WTC11 (cell line): ENCODE measurements at regions not wholly inside any gene's neighbourhood (a gene's known extent, or its start where the extent isn't known, plus 50 kb on each side); places are given as distances from the start of the nearest gene placed in this dataset.

Experiments
- ATAC-seq: fragments of 200-7000 bp; cut with Tn5 transposase; 2 replicates; pipeline ENCODE4 v1.10.0; 2021; ENCODE audit warnings: mild to moderate bottlenecking, moderate library complexity
- CTCF ChIA-PET: fragments of 300-600 bp; sonication (Branson Sonifier 250); formaldehyde crosslinking; loops from one replicate; lab custom pipeline; 2021; ENCODE audit warnings: antibody characterized with exemption; lab: Charles Lee
- POLR2A ChIA-PET: fragments of 350-600 bp; sonication (Branson Sonifier 250); formaldehyde crosslinking; loops from one replicate; lab custom pipeline; 2021; ENCODE audit warnings: antibody characterized with exemption; lab: Charles Lee
- DNase-seq: peaks from one replicate; pipeline ENCODE4 v3.0.0; 2021; ENCODE audit warnings: low spot score
- H3K27ac Mint-ChIP-seq: 2 replicates; pipeline ENCODE4 v1.8.0; 2021; ENCODE audit warnings: mixed read lengths
- H3K27me3 Mint-ChIP-seq: 2 replicates; pipeline ENCODE4 v1.8.0; 2021; ENCODE audit warnings: low read depth, mild to moderate bottlenecking, moderate library complexity, mixed read lengths
- H3K36me3 Mint-ChIP-seq: 2 replicates; pipeline ENCODE4 v1.8.0; 2021; ENCODE audit warnings: mixed read lengths
- H3K4me1 Mint-ChIP-seq: 2 replicates; pipeline ENCODE4 v1.8.0; 2022; ENCODE audit warnings: mixed read lengths
- H3K4me3 Mint-ChIP-seq: 2 replicates; pipeline ENCODE4 v1.8.0; 2021; ENCODE audit warnings: mild to moderate bottlenecking, moderate library complexity, mixed read lengths
- H3K9me3 Mint-ChIP-seq: 2 replicates; pipeline ENCODE4 v1.8.0; 2021; ENCODE audit warnings: mixed read lengths
- ATF3 ChIP-seq: sonication (generic); formaldehyde crosslinking; conservative IDR thresholded peaks from 2 replicates; pipeline ENCODE4 v1.8.1; 2022; ENCODE audit warnings: mild to moderate bottlenecking, missing genetic modification reagents
- CBFB ChIP-seq: sonication (generic); formaldehyde crosslinking; IDR thresholded peaks from 2 replicates; pipeline ENCODE4 v1.8.1; 2022; ENCODE audit warnings: mild to moderate bottlenecking, low read depth, missing genetic modification reagents
- CREB1 ChIP-seq: sonication (generic); formaldehyde crosslinking; IDR thresholded peaks from 2 replicates; pipeline ENCODE4 v1.8.0; 2023; ENCODE audit warnings: mild to moderate bottlenecking, missing genetic modification reagents
- EMX1 ChIP-seq: fragments of 250-450 bp; sonication (Bioruptor Pico); IDR thresholded peaks from 2 replicates; pipeline ENCODE4 v1.8.0; 2021; ENCODE audit warnings: mild to moderate bottlenecking
- ERG ChIP-seq: fragments of 250-450 bp; sonication (Bioruptor Pico); IDR thresholded peaks from 2 replicates; pipeline ENCODE4 v1.8.0; 2021; ENCODE audit warnings: mild to moderate bottlenecking
- FOXJ3 ChIP-seq: sonication (generic); formaldehyde crosslinking; IDR thresholded peaks from 2 replicates; pipeline ENCODE4 v1.9.0; 2021; ENCODE audit warnings: missing genetic modification reagents, mild to moderate bottlenecking, borderline replicate concordance
- IRF1 ChIP-seq: sonication (generic); formaldehyde crosslinking; IDR thresholded peaks from 2 replicates; pipeline ENCODE4 v1.8.0; 2023; ENCODE audit warnings: missing genetic modification reagents
- MYBL2 ChIP-seq: sonication (generic); formaldehyde crosslinking; IDR thresholded peaks from 2 replicates; pipeline ENCODE4 v1.8.1; 2023; ENCODE audit warnings: mild to moderate bottlenecking, moderate library complexity, missing genetic modification reagents
- NFE2L1 ChIP-seq: sonication (generic); formaldehyde crosslinking; IDR thresholded peaks from 2 replicates; pipeline ENCODE4 v1.8.1; 2023; ENCODE audit warnings: missing genetic modification reagents
- NR1H2 ChIP-seq: sonication (generic); formaldehyde crosslinking; IDR thresholded peaks from 2 replicates; pipeline ENCODE4 v1.9.0; 2021; ENCODE audit warnings: mild to moderate bottlenecking, moderate library complexity, missing genetic modification reagents
- ZNF281 ChIP-seq: sonication (generic); formaldehyde crosslinking; IDR thresholded peaks from 2 replicates; pipeline ENCODE4 v1.8.0; 2023; ENCODE audit warnings: mild to moderate bottlenecking, missing genetic modification reagents
- ZNF317 ChIP-seq: sonication (generic); formaldehyde crosslinking; IDR thresholded peaks from 2 replicates; pipeline ENCODE4 v1.8.1; 2023; ENCODE audit warnings: low read depth, mild to moderate bottlenecking, moderate library complexity, missing genetic modification reagents, borderline replicate concordance
- ZNF396 ChIP-seq: fragments of 250-450 bp; sonication (Bioruptor Pico); IDR thresholded peaks from 2 replicates; pipeline ENCODE4 v1.8.0; 2021; ENCODE audit warnings: mild to moderate bottlenecking, moderate library complexity, borderline replicate concordance
- ZNF423 ChIP-seq: fragments of 250-450 bp; sonication (Bioruptor Pico); IDR thresholded peaks from 2 replicates; pipeline ENCODE4 v2.1.2; 2022; ENCODE audit warnings: mild to moderate bottlenecking, moderate library complexity

GRCh38 chr22:49621601-49622210 is 206.0 kb downstream of the BRD1 start:
- Mint-ChIP-seq H3K4me1 (no peaks in the 10 kb centered on the region), H3K9me3 (no peaks in the 10 kb centered on the region), H3K4me3 (no peak overlapping the region), H3K27ac (no peak overlapping the region), H3K27me3 (peaks cover 2% of the 10 kb centered on the region; the same call in 1 of the 2 replicates), H3K36me3 (no peaks in the 10 kb centered on the region)
- peak; percentile 7 for DNase-seq
- no peak for ATAC-seq
- TF ChIP-seq EMX1 (CRISPR knock-in tag) (no peak), ERG (no peak), ZNF317 (CRISPR knock-in tag) (no peak), CREB1 (CRISPR knock-in tag) (no peak), IRF1 (CRISPR knock-in tag) (no peak)
- ChIA-PET CTCF (interaction anchor here (2.3 to 2.8 kb wide), 2 partner anchors 11 to 188 kb away, joined by 10 to 17 read pairs; no protein-coding TSS in a partner anchor), POLR2A (no interaction called here)

- no peaks in the 10 kb centered on the region for H3K9me3 Mint-ChIP-seq
- ATAC-seq: no peak
- DNase-seq: peak; percentile 4
- POLR2A ChIA-PET: interaction anchor here (0.6 kb wide), 1 partner anchor 75 kb away, joined by 4 read pairs; no protein-coding TSS in a partner anchor
- TF ChIP-seq NFE2L1 (CRISPR knock-in tag) (no peak), CBFB (no peak), ZNF281 (no peak), ZNF396 (CRISPR knock-in tag) (no peak), ERG (no peak), MYBL2 (CRISPR knock-in tag) (no peak), NR1H2 (CRISPR knock-in tag) (no peak), FOXJ3 (CRISPR knock-in tag) (no peak), ZNF423 (no peak), ATF3 (CRISPR knock-in tag) (no peak)
- no peak overlapping the region; the same call in 1 of the 2 replicates for H3K27ac Mint-ChIP-seq
- H3K4me1 Mint-ChIP-seq: no peaks in the 10 kb centered on the region
- no peak overlapping the region for H3K4me3 Mint-ChIP-seq
- peaks cover 2% of the 10 kb centered on the region; the same call in 1 of the 2 replicates for H3K27me3 Mint-ChIP-seq
- no peaks in the 10 kb centered on the region for H3K36me3 Mint-ChIP-seq
- CTCF ChIA-PET: interaction anchor here (2.3 to 2.8 kb wide), 2 partner anchors 12 to 187 kb away, joined by 10 to 17 read pairs; no protein-coding TSS in a partner anchor
Measured at GRCh38 chr22:49620666-49621065, 207.0 kb downstream of the BRD1 start.

GRCh38 chr22:49620003-49620556 is 207.6 kb downstream of the BRD1 start:
- Mint-ChIP-seq H3K36me3 (no peaks in the 10 kb centered on the region), H3K4me1 (no peaks in the 10 kb centered on the region), H3K27me3 (peaks cover 2% of the 10 kb centered on the region; the same call in 1 of the 2 replicates), H3K4me3 (no peak overlapping the region), H3K9me3 (no peaks in the 10 kb centered on the region), H3K27ac (no peak overlapping the region; the same call in 1 of the 2 replicates)
- POLR2A ChIA-PET: no interaction called here
- CTCF ChIA-PET: interaction anchor here (2.3 to 2.8 kb wide), 2 partner anchors 12 to 186 kb away, joined by 10 to 17 read pairs; no protein-coding TSS in a partner anchor
- no peak for ATAC-seq
- TF ChIP-seq ERG: no peak
- DNase-seq: peak; percentile 6
